Neuronal stem cell (in vitro differentiated cells): ENCODE measurements at regions not wholly inside any gene's neighbourhood (a gene's known extent, or its start where the extent isn't known, plus 50 kb on each side); places are given as distances from the start of the nearest gene placed in this dataset.

Experiments used
- DNase-seq: peaks from one replicate; pipeline ENCODE4 v3.0.0-alpha.2; 2013; ENCODE audit warnings: low spot score
- H2AFZ ChIP-seq: one replicate; pipeline ENCODE4 v1.6.1; 2013; ENCODE audit warnings: mild to moderate bottlenecking, low read length, inconsistent platforms
- H2AK5ac ChIP-seq: 2 replicates; pipeline ENCODE4 v1.6.1; 2013; ENCODE audit warnings: low read depth, mild to moderate bottlenecking, inconsistent platforms, low read length, moderate library complexity, mixed read lengths
- H2BK120ac ChIP-seq: 2 replicates; pipeline ENCODE4 v1.6.1; 2013; ENCODE audit warnings: low read depth, mild to moderate bottlenecking, inconsistent platforms, low read length, moderate library complexity, mixed read lengths
- H2BK12ac ChIP-seq: one replicate; pipeline ENCODE4 v1.6.1; 2013; ENCODE audit warnings: low read length, inconsistent platforms
- H2BK15ac ChIP-seq: 2 replicates; pipeline ENCODE4 v1.6.1; 2013; ENCODE audit warnings: mild to moderate bottlenecking, low read length, inconsistent platforms, mixed read lengths
- H2BK5ac ChIP-seq: one replicate; pipeline ENCODE4 v1.6.1; 2013; ENCODE audit warnings: inconsistent platforms, mild to moderate bottlenecking, low read length, moderate library complexity
- H3K14ac ChIP-seq: one replicate; pipeline ENCODE4 v1.6.1; 2013; ENCODE audit warnings: low read length, inconsistent platforms
- H3K18ac ChIP-seq: 2 replicates; pipeline ENCODE4 v1.6.1; 2013; ENCODE audit warnings: low read length, inconsistent platforms
- H3K23ac ChIP-seq: 2 replicates; pipeline ENCODE4 v1.6.1; 2013; ENCODE audit warnings: low read depth, mild to moderate bottlenecking, mixed read lengths, low read length, inconsistent platforms; ENCODE audit not compliant: poor library complexity
- H3K27ac ChIP-seq: replicated peaks from 3 replicates; pipeline ENCODE4 v1.5.1; 2013; ENCODE audit warnings: low read length, inconsistent platforms
- H3K27me3 ChIP-seq, 3 experiments: 2 replicates each; pipeline ENCODE4 v1.6.1; 2013; ENCODE audit warnings: low read length in 3 of 3, mild to moderate bottlenecking in 2 of 3, inconsistent platforms in 1 of 3, low read depth in 1 of 3, mixed read lengths in 1 of 3, moderate library complexity in 1 of 3; ENCODE audit not compliant: control insufficient read depth in 3 of 3, insufficient read depth in 3 of 3
- H3K36me3 ChIP-seq, 2 donors: replicated peaks in 1 of 2; 2 replicates each; pipeline ENCODE4 v1.6.1; 2013; ENCODE audit warnings: low read length in 2 of 2; ENCODE audit not compliant: control insufficient read depth in 2 of 2, insufficient read depth in 2 of 2
- H3K4ac ChIP-seq: 2 replicates; pipeline ENCODE4 v1.6.1; 2013; ENCODE audit warnings: inconsistent platforms, mild to moderate bottlenecking, low read length, moderate library complexity
- H3K4me1 ChIP-seq, 2 donors: 1 replicate in 1 of 2; 2 replicates in 1 of 2; pipeline ENCODE4 v1.6.1; 2013; ENCODE audit warnings: low read length in 2 of 2, low read depth in 1 of 2; ENCODE audit not compliant: control insufficient read depth in 2 of 2, insufficient read depth in 1 of 2
- H3K4me2 ChIP-seq: one replicate; pipeline ENCODE4 v1.6.1; 2013; ENCODE audit warnings: mild to moderate bottlenecking, low read length, inconsistent platforms; ENCODE audit not compliant: insufficient read depth, poor library complexity, severe bottlenecking
- H3K4me3 ChIP-seq, 2 donors: 2 replicates each; pipeline ENCODE4 v1.5.1; 2013; ENCODE audit warnings: low read length in 2 of 2, mild to moderate bottlenecking in 2 of 2, inconsistent platforms in 1 of 2, moderate library complexity in 1 of 2
- H3K79me1 ChIP-seq: one replicate; pipeline ENCODE4 v1.6.1; 2013; ENCODE audit warnings: low read depth, mild to moderate bottlenecking, inconsistent platforms, low read length, moderate library complexity
- H3K9ac ChIP-seq: one replicate; pipeline ENCODE4 v1.6.1; 2013; ENCODE audit warnings: mild to moderate bottlenecking, low read depth, low read length, inconsistent platforms; ENCODE audit not compliant: poor library complexity
- H3K9me3 ChIP-seq, 2 donors: replicated peaks in 1 of 2; 2 replicates each; pipeline versions ENCODE3 to v1.6.1; 2013; ENCODE audit warnings: low read length in 2 of 2, mild to moderate bottlenecking in 2 of 2, inconsistent platforms in 1 of 2, low read depth in 1 of 2, mixed read lengths in 1 of 2, moderate library complexity in 1 of 2; ENCODE audit not compliant: control insufficient read depth in 2 of 2, insufficient read depth in 1 of 2
- H4K8ac ChIP-seq: one replicate; pipeline ENCODE4 v1.6.1; 2013; ENCODE audit warnings: low read depth, mild to moderate bottlenecking, inconsistent platforms, low read length, moderate library complexity
- H4K91ac ChIP-seq: one replicate; pipeline ENCODE4 v1.6.1; 2013; ENCODE audit warnings: low read length, low read depth, mild to moderate bottlenecking, inconsistent platforms; ENCODE audit not compliant: poor library complexity
- WGBS, 2 donors: extraction: QIAGEN DNeasy Blood & Tissue Kit; methylation state at CpG; one replicate each; pipeline ENCODE4 v1.1.7; 2013; ENCODE audit warnings: missing lambda C conversion rate in 2 of 2, mixed read lengths in 1 of 2; ENCODE audit not compliant: insufficient read length in 2 of 2, insufficient replicate concordance in 1 of 2; ENCODE audit errors: extremely low coverage in 2 of 2; 5-methylcytosine and 5-hydroxymethylcytosine counted together

- no peak overlapping the region for H3K23ac ChIP-seq
- H2BK120ac ChIP-seq, result no peak overlapping the region
- no peak overlapping the region for H3K4ac ChIP-seq
- H3K14ac ChIP-seq, result no peak overlapping the region
- DNase-seq, result no peak
- H2AK5ac ChIP-seq, result no peak overlapping the region
- H3K79me1 ChIP-seq, result no peaks in the 10 kb centered on the region
- H2BK15ac ChIP-seq, result no peak overlapping the region
- H3K18ac ChIP-seq, result no peak overlapping the region
- H3K36me3 ChIP-seq, result no peaks in the 10 kb centered on the region
- peaks cover 0 to 2% of the 10 kb centered on the region in 2 donors for H3K9me3 ChIP-seq
- no peak overlapping the region for H3K4me3 ChIP-seq
- no peak overlapping the region for H2BK12ac ChIP-seq
- no peaks in the 10 kb centered on the region for H3K4me1 ChIP-seq
- WGBS, 2 donors, result no CpG with 5 or more reads among the region's 3 CpGs
- H4K8ac ChIP-seq, result no peak overlapping the region
- no peak overlapping the region for H2AFZ ChIP-seq
- H2BK5ac ChIP-seq, result no peak overlapping the region
- H4K91ac ChIP-seq, result no peak overlapping the region
- H3K4me2 ChIP-seq, result no peak overlapping the region
- H3K27ac ChIP-seq, result no peak overlapping the region
- H3K9ac ChIP-seq, result no peak overlapping the region
- peaks cover 0 to 9% (median 0%) of the 10 kb centered on the region in 3 experiments for H3K27me3 ChIP-seq
Measured at GRCh38 chr1:115565791-115566190, 76.0 kb upstream of the VANGL1 start.

GRCh38 chr1:115565353-115565752, 76.4 kb upstream of the VANGL1 start:
- Histone ChIP-seq H3K18ac (no peak overlapping the region), H3K4me1 (no peaks in the 10 kb centered on the region), H3K4me2 (no peak overlapping the region), H2AK5ac (no peak overlapping the region), H4K91ac (no peak overlapping the region), H3K27me3 (peaks cover 0 to 9% (median 0%) of the 10 kb centered on the region in 3 experiments), H3K14ac (no peak overlapping the region), H2BK5ac (no peak overlapping the region), H2BK120ac (no peak overlapping the region), H3K9ac (no peak overlapping the region), H3K27ac (no peak overlapping the region), H4K8ac (no peak overlapping the region), H3K79me1 (no peaks in the 10 kb centered on the region), H3K4me3 (no peak overlapping the region), H3K36me3 (no peaks in the 10 kb centered on the region), H2AFZ (no peak overlapping the region), H3K4ac (no peak overlapping the region), H2BK15ac (no peak overlapping the region), H2BK12ac (no peak overlapping the region), H3K9me3 (peaks cover 0 to 2% of the 10 kb centered on the region in 2 donors), H3K23ac (no peak overlapping the region)
- no peak for DNase-seq
- no CpG with 5 or more reads among the region's 3 CpGs for WGBS, 2 donors

- no CpG with 5 or more reads among the region's 25 CpGs for WGBS, 2 donors
- Histone ChIP-seq H3K9me3 (peaks cover 0 to 2% of the 10 kb centered on the region in 2 donors), H3K27ac (no peak overlapping the region), H3K79me1 (no peaks in the 10 kb centered on the region), H2BK5ac (no peak overlapping the region), H4K8ac (no peak overlapping the region), H3K4ac (no peak overlapping the region), H2AFZ (no peak overlapping the region), H3K9ac (no peak overlapping the region), H3K4me3 (no peak overlapping the region), H3K4me2 (no peak overlapping the region), H4K91ac (no peak overlapping the region), H3K27me3 (peaks cover 0 to 9% (median 0%) of the 10 kb centered on the region in 3 experiments), H3K23ac (no peak overlapping the region), H2AK5ac (no peak overlapping the region), H3K4me1 (no peaks in the 10 kb centered on the region), H3K36me3 (no peaks in the 10 kb centered on the region), H2BK15ac (no peak overlapping the region), H2BK120ac (no peak overlapping the region), H3K14ac (no peak overlapping the region), H2BK12ac (no peak overlapping the region), H3K18ac (no peak overlapping the region)
- DNase-seq, result no peak
Measured at GRCh38 chr1:115564201-115564600, 77.6 kb upstream of the VANGL1 start.

- Histone ChIP-seq H3K23ac (no peak overlapping the region), H2AK5ac (no peak overlapping the region), H3K27ac (no peak overlapping the region), H3K36me3 (no peaks in the 10 kb centered on the region), H4K8ac (no peak overlapping the region), H3K18ac (no peak overlapping the region), H2BK15ac (no peak overlapping the region), H3K9me3 (no peaks in the 10 kb centered on the region), H3K14ac (no peak overlapping the region), H3K4me3 (no peak overlapping the region), H3K9ac (no peak overlapping the region), H2AFZ (no peak overlapping the region), H3K27me3 (peaks cover 0 to 6% (median 0%) of the 10 kb centered on the region in 3 experiments), H3K4ac (no peak overlapping the region), H3K4me1 (no peaks in the 10 kb centered on the region), H3K79me1 (no peaks in the 10 kb centered on the region), H2BK120ac (no peak overlapping the region), H2BK12ac (no peak overlapping the region), H3K4me2 (no peak overlapping the region), H2BK5ac (no peak overlapping the region), H4K91ac (no peak overlapping the region)
- no peak for DNase-seq
- WGBS, 2 donors, result no CpG with 5 or more reads among the region's 7 CpGs
Measured at GRCh38 chr1:115560027-115560426, 81.7 kb upstream of the VANGL1 start.
